IMR-90 (cell line): ENCODE measurements at regions not wholly inside any gene's neighbourhood (a gene's known extent, or its start where the extent isn't known, plus 50 kb on each side); places are given as distances from the start of the nearest gene placed in this dataset.

ENCODE experiments used
- ATAC-seq: fragments of 200-7000 bp; cut with Tn5 transposase; 2 replicates; pipeline ENCODE4 v1.9.1; 2020; ENCODE audit warnings: low read depth, mild to moderate bottlenecking, moderate library complexity
- BruUV-seq: library from RNA; stranded (reverse); fragments of 400-500 nt; replicated peaks from 2 replicates; lab custom pipeline; 2021; lab: Mats Ljungman, UMichigan
- CTCF ChIA-PET: fragments of 300-600 bp; formaldehyde crosslinking; extraction: SDS; loops from one replicate; lab custom pipeline; 2021; ENCODE audit warnings: antibody characterized with exemption; lab: Yijun Ruan, JAX
- POLR2A ChIA-PET: fragments of 300-600 bp; sonication (Branson Sonifier 250); formaldehyde crosslinking; loops from one replicate; lab custom pipeline; 2022; ENCODE audit warnings: antibody characterized with exemption; ENCODE audit not compliant: unreplicated experiment; lab: Charles Lee
- DNase-seq: peaks from one replicate; pipeline ENCODE4 v3.0.0; 2013
- H2AFZ ChIP-seq: replicated peaks from 2 replicates; pipeline ENCODE3; 2013; ENCODE audit warnings: low read length, mild to moderate bottlenecking; ENCODE audit not compliant: poor library complexity
- H2AK5ac ChIP-seq: 2 replicates; pipeline ENCODE4 v1.6.1; 2013; ENCODE audit warnings: low read depth, low read length, inconsistent platforms
- H2AK9ac ChIP-seq: replicated peaks from 2 replicates; pipeline ENCODE3; 2013; ENCODE audit warnings: mild to moderate bottlenecking, low read depth, low read length, moderate library complexity; ENCODE audit not compliant: poor library complexity
- H2BK120ac ChIP-seq: 2 replicates; pipeline ENCODE4 v1.6.1; 2013; ENCODE audit warnings: low read depth, low read length, inconsistent platforms
- H2BK15ac ChIP-seq: 3 replicates; pipeline ENCODE4 v1.6.1; 2013; ENCODE audit warnings: low read depth, low read length, inconsistent platforms
- H2BK20ac ChIP-seq: 2 replicates; pipeline ENCODE4 v1.6.1; 2013; ENCODE audit warnings: low read depth, mild to moderate bottlenecking, inconsistent platforms, low read length, moderate library complexity
- H2BK5ac ChIP-seq: 2 replicates; pipeline ENCODE4 v1.6.1; 2013; ENCODE audit warnings: mild to moderate bottlenecking, low read depth, low read length, inconsistent platforms; ENCODE audit not compliant: poor library complexity, severe bottlenecking
- H3K14ac ChIP-seq: replicated peaks from 2 replicates; pipeline ENCODE4 v1.6.1; 2013; ENCODE audit warnings: low read depth, low read length, inconsistent platforms
- H3K18ac ChIP-seq: 2 replicates; pipeline ENCODE4 v1.6.1; 2013; ENCODE audit warnings: low read depth, low read length, control low read depth
- H3K23ac ChIP-seq: 2 replicates; pipeline ENCODE4 v1.6.1; 2013; ENCODE audit warnings: low read depth, low read length, inconsistent platforms
- H3K27ac ChIP-seq: 2 replicates; pipeline ENCODE4 v1.5.1; 2013; ENCODE audit warnings: mild to moderate bottlenecking, control low read depth, low read length; ENCODE audit not compliant: insufficient read depth
- H3K27me3 ChIP-seq: 2 replicates; pipeline ENCODE4 v1.6.1; 2013; ENCODE audit warnings: low read length; ENCODE audit not compliant: control insufficient read depth, insufficient read depth
- H3K36me3 ChIP-seq: 2 replicates; pipeline ENCODE4 v1.6.1; 2013; ENCODE audit warnings: low read length, mixed read lengths; ENCODE audit not compliant: control insufficient read depth, insufficient read depth
- H3K4ac ChIP-seq: 2 replicates; pipeline ENCODE4 v1.6.1; 2013; ENCODE audit warnings: low read depth, low read length, inconsistent platforms
- H3K4me1 ChIP-seq: 2 replicates; pipeline ENCODE4 v1.6.1; 2013; ENCODE audit warnings: low read length, mixed read lengths; ENCODE audit not compliant: control insufficient read depth, insufficient read depth
- H3K4me2 ChIP-seq: 2 replicates; pipeline ENCODE4 v1.6.1; 2013; ENCODE audit warnings: low read depth, mild to moderate bottlenecking, control low read depth, low read length, moderate library complexity
- H3K4me3 ChIP-seq: 2 replicates; pipeline ENCODE4 v1.5.1; 2013; ENCODE audit warnings: low read depth, mild to moderate bottlenecking, control low read depth, low read length, moderate library complexity; ENCODE audit not compliant: insufficient read depth
- H3K56ac ChIP-seq: 2 replicates; pipeline ENCODE4 v1.6.1; 2013; ENCODE audit warnings: low read length, inconsistent platforms; ENCODE audit not compliant: insufficient read depth; ENCODE audit errors: extremely low read depth
- H3K79me1 ChIP-seq, 2 experiments: 2 replicates each; pipeline ENCODE4 v1.6.1; 2013; ENCODE audit warnings: low read length in 2 of 2, inconsistent platforms in 1 of 2, low read depth in 1 of 2
- H3K9ac ChIP-seq: 2 replicates; pipeline ENCODE4 v1.6.1; 2013; ENCODE audit warnings: low read depth, low read length, control low read depth
- H3K9me1 ChIP-seq: 2 replicates; pipeline ENCODE4 v1.6.1; 2013; ENCODE audit warnings: low read length, inconsistent platforms; ENCODE audit not compliant: insufficient read depth
- H3K9me3 ChIP-seq: 2 replicates; pipeline ENCODE4 v1.6.1; 2013; ENCODE audit warnings: low read length; ENCODE audit not compliant: control insufficient read depth, insufficient read depth
- H4K20me1 ChIP-seq: 2 replicates; pipeline ENCODE4 v1.6.1; 2013; ENCODE audit warnings: low read length, inconsistent platforms; ENCODE audit not compliant: insufficient read depth
- H4K5ac ChIP-seq: 2 replicates; pipeline ENCODE4 v1.6.1; 2013; ENCODE audit warnings: mild to moderate bottlenecking, low read depth, low read length, control low read depth
- H4K8ac ChIP-seq, 2 experiments: 2 replicates each; pipeline ENCODE4 v1.6.1; 2013; ENCODE audit warnings: low read depth in 2 of 2, low read length in 2 of 2, control low read depth in 1 of 2, inconsistent platforms in 1 of 2
- H4K91ac ChIP-seq: 2 replicates; pipeline ENCODE4 v1.6.1; 2013; ENCODE audit warnings: low read depth, low read length, inconsistent platforms; ENCODE audit not compliant: insufficient read depth
- BHLHE40 ChIP-seq: fragments of 150-350 bp; IDR thresholded peaks from 2 replicates; pipeline ENCODE4 v1.6.1; 2016; ENCODE audit warnings: mild to moderate bottlenecking, low read depth, low read length
- CEBPB ChIP-seq: IDR thresholded peaks from 2 replicates; pipeline ENCODE4 v1.6.1; 2012; ENCODE audit warnings: low read depth, low read length, improper control_type of control experiment
- CHD1 ChIP-seq: IDR thresholded peaks from 2 replicates; pipeline ENCODE4 v1.6.1; 2012; ENCODE audit warnings: low read depth, low read length, improper control_type of control experiment
- FOS ChIP-seq: fragments of 150-350 bp; IDR thresholded peaks from 2 replicates; pipeline ENCODE4 v1.6.1; 2016; ENCODE audit warnings: low read depth, low read length
- MAFK ChIP-seq: IDR thresholded peaks from 2 replicates; pipeline ENCODE4 v1.6.1; 2012; ENCODE audit warnings: low read depth, low read length, improper control_type of control experiment
- MAZ ChIP-seq: IDR thresholded peaks from 2 replicates; pipeline ENCODE4 v1.6.1; 2012; ENCODE audit warnings: low read depth, mild to moderate bottlenecking, low read length, improper control_type of control experiment, moderate library complexity, borderline replicate concordance
- MXI1 ChIP-seq: IDR thresholded peaks from 2 replicates; pipeline ENCODE4 v1.6.1; 2012; ENCODE audit warnings: low read depth, mild to moderate bottlenecking, low read length, moderate library complexity, borderline replicate concordance
- NFE2L2 ChIP-seq: fragments of 150-350 bp; IDR thresholded peaks from 2 replicates; pipeline ENCODE4 v1.6.1; 2016; ENCODE audit warnings: low read depth, mild to moderate bottlenecking, low read length
- RAD21 ChIP-seq: IDR thresholded peaks from 2 replicates; pipeline ENCODE4 v1.6.1; 2012; ENCODE audit warnings: low read length, improper control_type of control experiment
- RCOR1 ChIP-seq: IDR thresholded peaks from 2 replicates; pipeline ENCODE4 v1.6.1; 2012; ENCODE audit warnings: mild to moderate bottlenecking, low read length, improper control_type of control experiment; ENCODE audit not compliant: insufficient replicate concordance
- RFX5 ChIP-seq: IDR thresholded peaks from 2 replicates; pipeline ENCODE4 v1.8.0; 2012; ENCODE audit warnings: low read depth, mild to moderate bottlenecking, low read length, moderate library complexity
- SMC3 ChIP-seq: fragments of 150-350 bp; IDR thresholded peaks from 2 replicates; pipeline ENCODE4 v1.6.1; 2016; ENCODE audit warnings: low read depth, mild to moderate bottlenecking, antibody characterized with exemption, low read length, moderate library complexity
- WGBS, 2 experiments: methylation state at CpG; one replicate each; pipeline versions ENCODE4 v1.1.5 to v1.1.7; 2013; ENCODE audit warnings: missing lambda C conversion rate in 2 of 2; ENCODE audit not compliant: insufficient read length in 1 of 2; ENCODE audit errors: extremely low coverage in 2 of 2; 5-methylcytosine and 5-hydroxymethylcytosine counted together
- dilution Hi-C: fragments of 300-500 bp; cut with HindIII; formaldehyde crosslinking; loops from one replicate; pipeline ENCODE4 v1.14.3; 2018; ENCODE audit warnings: low sequenced_read_pairs; ENCODE audit not compliant: unreplicated experiment
- in situ Hi-C: fragments of 300-500 bp; cut with MboI; formaldehyde crosslinking; loops from 3 replicates; pipeline ENCODE4 v1.14.3; 2019; ENCODE audit warnings: low sequenced_read_pairs, inconsistent platforms, mixed read lengths
- intact Hi-C: fragments of 100-400 bp; cut with micrococcal nuclease; formaldehyde crosslinking; loops from 2 replicates; pipeline ENCODE4 v1.10.0; 2022
- TF ChIP-seq, protein P1 (sequence below): fragments of 150-350 bp; IDR thresholded peaks from 2 replicates; pipeline ENCODE4 v1.6.1; 2016; ENCODE audit warnings: low read depth, mild to moderate bottlenecking, low read length, moderate library complexity, borderline replicate concordance
- TF ChIP-seq, protein P2 (sequence below): conservative IDR thresholded peaks from 2 replicates; pipeline ENCODE4 v1.5.1; 2012; ENCODE audit warnings: mild to moderate bottlenecking, low read depth, low read length, improper control_type of control experiment
- TF ChIP-seq, protein P3 (sequence below): fragments of 150-350 bp; IDR thresholded peaks from 2 replicates; pipeline ENCODE4 v1.6.1; 2017; ENCODE audit warnings: mild to moderate bottlenecking, antibody characterized with exemption, low read length, low read depth

DNA sequence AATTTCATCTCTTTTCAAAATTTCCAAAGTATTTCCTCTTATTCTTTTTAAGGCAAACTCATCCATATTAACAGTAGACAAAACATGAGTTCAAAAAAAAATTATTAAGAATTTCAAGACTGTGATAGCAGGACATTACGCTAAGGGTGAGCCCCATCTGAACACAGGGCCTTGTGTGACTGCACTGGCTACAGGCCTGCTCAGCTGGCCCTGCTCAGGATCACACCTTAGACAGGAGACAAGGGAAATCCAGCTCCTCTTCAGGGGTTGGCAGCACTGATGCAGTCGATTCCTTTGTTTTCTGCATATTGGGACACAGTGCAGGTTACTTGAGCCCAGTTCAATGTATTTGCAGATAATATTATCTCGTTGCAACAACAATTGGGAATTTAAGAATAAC is 444.7 kb downstream of the PLK2 start:
- H3K27ac ChIP-seq: no peak overlapping the region
- H3K56ac ChIP-seq: no peak overlapping the region
- no peak overlapping the region for H3K9ac ChIP-seq
- no peak overlapping the region for H2BK20ac ChIP-seq
- H2AFZ ChIP-seq: no peak overlapping the region
- H3K9me3 ChIP-seq: no peaks in the 10 kb centered on the region
- WGBS, 2 experiments: 100% methylated on average over 1 of the region's 3 CpGs; no CpG with 5 or more reads in 1 of the 2 experiments
- H4K5ac ChIP-seq: no peak overlapping the region
- no peak overlapping the region for H3K14ac ChIP-seq
- H2BK120ac ChIP-seq: no peak overlapping the region
- H3K36me3 ChIP-seq: no peaks in the 10 kb centered on the region
- H3K9me1 ChIP-seq: no peaks in the 10 kb centered on the region
- ChIA-PET POLR2A (no interaction called here), CTCF (no interaction called here)
- no peak overlapping the region for H3K4me2 ChIP-seq
- no peak overlapping the region for H4K91ac ChIP-seq
- intact Hi-C loops (no loop called here), in situ Hi-C loops (no loop called here), dilution Hi-C loops (no loop called here)
- H2AK5ac ChIP-seq: no peak overlapping the region; the same call in 1 of the 2 replicates
- H2BK15ac ChIP-seq: no peak overlapping the region
- no peaks in the 10 kb centered on the region for H3K79me1 ChIP-seq
- no TSS peak for BruUV-seq
- DNase-seq (no peak), ATAC-seq (no peak)
- H4K8ac ChIP-seq: no peak overlapping the region
- no peak overlapping the region for H2AK9ac ChIP-seq
- no peak overlapping the region for H3K4ac ChIP-seq
- H3K4me3 ChIP-seq: no peak overlapping the region
- peaks cover 2% of the 10 kb centered on the region for H3K4me1 ChIP-seq
- H3K23ac ChIP-seq: no peak overlapping the region
- H2BK5ac ChIP-seq: no peak overlapping the region
- no peaks in the 10 kb centered on the region for H3K27me3 ChIP-seq
- H4K20me1 ChIP-seq: no peaks in the 10 kb centered on the region
- H3K18ac ChIP-seq: no peak overlapping the region
- TF ChIP-seq, protein P1, sequence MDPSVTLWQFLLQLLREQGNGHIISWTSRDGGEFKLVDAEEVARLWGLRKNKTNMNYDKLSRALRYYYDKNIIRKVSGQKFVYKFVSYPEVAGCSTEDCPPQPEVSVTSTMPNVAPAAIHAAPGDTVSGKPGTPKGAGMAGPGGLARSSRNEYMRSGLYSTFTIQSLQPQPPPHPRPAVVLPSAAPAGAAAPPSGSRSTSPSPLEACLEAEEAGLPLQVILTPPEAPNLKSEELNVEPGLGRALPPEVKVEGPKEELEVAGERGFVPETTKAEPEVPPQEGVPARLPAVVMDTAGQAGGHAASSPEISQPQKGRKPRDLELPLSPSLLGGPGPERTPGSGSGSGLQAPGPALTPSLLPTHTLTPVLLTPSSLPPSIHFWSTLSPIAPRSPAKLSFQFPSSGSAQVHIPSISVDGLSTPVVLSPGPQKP: no peak
- TF ChIP-seq, protein P2, sequence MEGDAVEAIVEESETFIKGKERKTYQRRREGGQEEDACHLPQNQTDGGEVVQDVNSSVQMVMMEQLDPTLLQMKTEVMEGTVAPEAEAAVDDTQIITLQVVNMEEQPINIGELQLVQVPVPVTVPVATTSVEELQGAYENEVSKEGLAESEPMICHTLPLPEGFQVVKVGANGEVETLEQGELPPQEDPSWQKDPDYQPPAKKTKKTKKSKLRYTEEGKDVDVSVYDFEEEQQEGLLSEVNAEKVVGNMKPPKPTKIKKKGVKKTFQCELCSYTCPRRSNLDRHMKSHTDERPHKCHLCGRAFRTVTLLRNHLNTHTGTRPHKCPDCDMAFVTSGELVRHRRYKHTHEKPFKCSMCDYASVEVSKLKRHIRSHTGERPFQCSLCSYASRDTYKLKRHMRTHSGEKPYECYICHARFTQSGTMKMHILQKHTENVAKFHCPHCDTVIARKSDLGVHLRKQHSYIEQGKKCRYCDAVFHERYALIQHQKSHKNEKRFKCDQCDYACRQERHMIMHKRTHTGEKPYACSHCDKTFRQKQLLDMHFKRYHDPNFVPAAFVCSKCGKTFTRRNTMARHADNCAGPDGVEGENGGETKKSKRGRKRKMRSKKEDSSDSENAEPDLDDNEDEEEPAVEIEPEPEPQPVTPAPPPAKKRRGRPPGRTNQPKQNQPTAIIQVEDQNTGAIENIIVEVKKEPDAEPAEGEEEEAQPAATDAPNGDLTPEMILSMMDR: no peak
- no peak for TF ChIP-seq MAZ
- no peak for TF ChIP-seq NFE2L2
- no peak for TF ChIP-seq SMC3
- no peak for TF ChIP-seq RFX5
- TF ChIP-seq FOS: no peak
- no peak for TF ChIP-seq BHLHE40
- no peak for TF ChIP-seq RCOR1
- TF ChIP-seq MXI1: no peak
- TF ChIP-seq, protein P3, sequence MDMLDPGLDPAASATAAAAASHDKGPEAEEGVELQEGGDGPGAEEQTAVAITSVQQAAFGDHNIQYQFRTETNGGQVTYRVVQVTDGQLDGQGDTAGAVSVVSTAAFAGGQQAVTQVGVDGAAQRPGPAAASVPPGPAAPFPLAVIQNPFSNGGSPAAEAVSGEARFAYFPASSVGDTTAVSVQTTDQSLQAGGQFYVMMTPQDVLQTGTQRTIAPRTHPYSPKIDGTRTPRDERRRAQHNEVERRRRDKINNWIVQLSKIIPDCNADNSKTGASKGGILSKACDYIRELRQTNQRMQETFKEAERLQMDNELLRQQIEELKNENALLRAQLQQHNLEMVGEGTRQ: no peak
- TF ChIP-seq CHD1: no peak
- no peak for TF ChIP-seq CEBPB
- TF ChIP-seq RAD21: no peak
- TF ChIP-seq MAFK: no peak
